WTC11 (cell line): ENCODE measurements at regions not wholly inside any gene's neighbourhood (a gene's known extent, or its start where the extent isn't known, plus 50 kb on each side); places are given as distances from the start of the nearest gene placed in this dataset.

Experiments used
- ATAC-seq: fragments of 200-7000 bp; cut with Tn5 transposase; 2 replicates; pipeline ENCODE4 v1.10.0; 2021; ENCODE audit warnings: mild to moderate bottlenecking, moderate library complexity
- CTCF ChIA-PET: fragments of 300-600 bp; sonication (Branson Sonifier 250); formaldehyde crosslinking; loops from one replicate; lab custom pipeline; 2021; ENCODE audit warnings: antibody characterized with exemption; lab: Charles Lee
- POLR2A ChIA-PET: fragments of 350-600 bp; sonication (Branson Sonifier 250); formaldehyde crosslinking; loops from one replicate; lab custom pipeline; 2021; ENCODE audit warnings: antibody characterized with exemption; lab: Charles Lee
- DNase-seq: peaks from one replicate; pipeline ENCODE4 v3.0.0; 2021; ENCODE audit warnings: low spot score
- H3K27ac Mint-ChIP-seq: 2 replicates; pipeline ENCODE4 v1.8.0; 2021; ENCODE audit warnings: mixed read lengths
- H3K27me3 Mint-ChIP-seq: 2 replicates; pipeline ENCODE4 v1.8.0; 2021; ENCODE audit warnings: low read depth, mild to moderate bottlenecking, moderate library complexity, mixed read lengths
- H3K36me3 Mint-ChIP-seq: 2 replicates; pipeline ENCODE4 v1.8.0; 2021; ENCODE audit warnings: mixed read lengths
- H3K4me1 Mint-ChIP-seq: 2 replicates; pipeline ENCODE4 v1.8.0; 2022; ENCODE audit warnings: mixed read lengths
- H3K4me3 Mint-ChIP-seq: 2 replicates; pipeline ENCODE4 v1.8.0; 2021; ENCODE audit warnings: mild to moderate bottlenecking, moderate library complexity, mixed read lengths
- H3K9me3 Mint-ChIP-seq: 2 replicates; pipeline ENCODE4 v1.8.0; 2021; ENCODE audit warnings: mixed read lengths
- AFF4 ChIP-seq: sonication (generic); formaldehyde crosslinking; IDR thresholded peaks from 2 replicates; pipeline ENCODE4 v1.8.1; 2023; ENCODE audit warnings: mild to moderate bottlenecking, missing genetic modification reagents, borderline replicate concordance
- ATF3 ChIP-seq: sonication (generic); formaldehyde crosslinking; conservative IDR thresholded peaks from 2 replicates; pipeline ENCODE4 v1.8.1; 2022; ENCODE audit warnings: mild to moderate bottlenecking, missing genetic modification reagents
- E2F4 ChIP-seq: sonication (generic); formaldehyde crosslinking; IDR thresholded peaks from 2 replicates; pipeline ENCODE4 v1.8.1; 2022; ENCODE audit warnings: low read depth, mild to moderate bottlenecking, moderate library complexity, missing genetic modification reagents, borderline replicate concordance
- FOXK1 ChIP-seq: sonication (generic); formaldehyde crosslinking; IDR thresholded peaks from 2 replicates; pipeline ENCODE4 v1.8.0; 2022; ENCODE audit warnings: mild to moderate bottlenecking, moderate library complexity, missing genetic modification reagents
- MYBL2 ChIP-seq: sonication (generic); formaldehyde crosslinking; IDR thresholded peaks from 2 replicates; pipeline ENCODE4 v1.8.1; 2023; ENCODE audit warnings: mild to moderate bottlenecking, moderate library complexity, missing genetic modification reagents
- NFATC4 ChIP-seq: fragments of 250-450 bp; sonication (Bioruptor Pico); IDR thresholded peaks from 2 replicates; pipeline ENCODE4 v1.9.0; 2021; ENCODE audit warnings: mild to moderate bottlenecking
- NFE2L1 ChIP-seq: sonication (generic); formaldehyde crosslinking; IDR thresholded peaks from 2 replicates; pipeline ENCODE4 v1.8.1; 2023; ENCODE audit warnings: missing genetic modification reagents
- NR1H2 ChIP-seq: sonication (generic); formaldehyde crosslinking; IDR thresholded peaks from 2 replicates; pipeline ENCODE4 v1.9.0; 2021; ENCODE audit warnings: mild to moderate bottlenecking, moderate library complexity, missing genetic modification reagents
- NR2C2 ChIP-seq: sonication (generic); formaldehyde crosslinking; IDR thresholded peaks from 2 replicates; pipeline ENCODE4 v1.8.0; 2022; ENCODE audit warnings: mild to moderate bottlenecking, missing genetic modification reagents
- OVOL2 ChIP-seq: fragments of 250-450 bp; sonication (Bioruptor Pico); IDR thresholded peaks from 2 replicates; pipeline ENCODE4 v1.9.0; 2021; ENCODE audit warnings: mild to moderate bottlenecking, borderline replicate concordance
- PREB ChIP-seq: sonication (generic); formaldehyde crosslinking; IDR thresholded peaks from 2 replicates; pipeline ENCODE4 v1.8.1; 2022; ENCODE audit warnings: mild to moderate bottlenecking, missing genetic modification reagents, moderate library complexity, borderline replicate concordance
- TP53 ChIP-seq: sonication (generic); formaldehyde crosslinking; IDR thresholded peaks from 2 replicates; pipeline ENCODE4 v1.8.1; 2023; ENCODE audit warnings: mild to moderate bottlenecking, missing genetic modification reagents
- USF1 ChIP-seq: sonication (generic); formaldehyde crosslinking; IDR thresholded peaks from 2 replicates; pipeline ENCODE4 v1.8.0; 2022; ENCODE audit warnings: mild to moderate bottlenecking, missing genetic modification reagents
- ZMAT4 ChIP-seq: fragments of 250-450 bp; sonication (Bioruptor Pico); IDR thresholded peaks from 2 replicates; pipeline ENCODE4 v1.9.0; 2021; ENCODE audit warnings: mild to moderate bottlenecking
- ZNF138 ChIP-seq: sonication (generic); formaldehyde crosslinking; conservative IDR thresholded peaks from 2 replicates; pipeline ENCODE4 v1.8.1; 2022; ENCODE audit warnings: mild to moderate bottlenecking, moderate library complexity, missing genetic modification reagents
- ZNF281 ChIP-seq: sonication (generic); formaldehyde crosslinking; IDR thresholded peaks from 2 replicates; pipeline ENCODE4 v1.8.0; 2023; ENCODE audit warnings: mild to moderate bottlenecking, missing genetic modification reagents

- CTCF ChIA-PET, result no interaction called here
- H3K36me3 Mint-ChIP-seq, result no peaks in the 10 kb centered on the region; the same call in 1 of the 2 replicates
- no peak overlapping the region for H3K27ac Mint-ChIP-seq
- no peak overlapping the region for H3K4me3 Mint-ChIP-seq
- POLR2A ChIA-PET, result no interaction called here
- DNase-seq (no peak), ATAC-seq (no peak)
- peaks cover 7% of the 10 kb centered on the region for H3K9me3 Mint-ChIP-seq
- H3K27me3 Mint-ChIP-seq, result no peaks in the 10 kb centered on the region
- peaks cover 9% of the 10 kb centered on the region for H3K4me1 Mint-ChIP-seq
- TF ChIP-seq TP53 (no peak), E2F4 (CRISPR knock-in tag) (no peak), MYBL2 (CRISPR knock-in tag) (no peak), USF1 (CRISPR knock-in tag) (no peak), PREB (CRISPR knock-in tag) (no peak), NFE2L1 (no peak), AFF4 (CRISPR knock-in tag) (no peak), ZMAT4 (no peak), OVOL2 (CRISPR knock-in tag) (no peak), NFATC4 (CRISPR knock-in tag) (no peak), NR2C2 (CRISPR knock-in tag) (no peak), ZNF138 (CRISPR knock-in tag) (no peak), FOXK1 (CRISPR knock-in tag) (no peak)
- TF ChIP-seq, all 79 proteins: peak for 0
These were observed 898.6 kb downstream of the TLE1 start for GRCh38 chr9:80790764-80791163.

GRCh38 chr9:80789831-80790230, 899.5 kb downstream of the TLE1 start:
- no peak overlapping the region for H3K27ac Mint-ChIP-seq
- DNase-seq, result no peak
- TF ChIP-seq NR1H2 (CRISPR knock-in tag) (no peak), ZNF281 (CRISPR knock-in tag) (no peak), NFATC4 (CRISPR knock-in tag) (no peak), AFF4 (CRISPR knock-in tag) (no peak), OVOL2 (CRISPR knock-in tag) (no peak), ATF3 (CRISPR knock-in tag) (no peak), FOXK1 (CRISPR knock-in tag) (no peak)

More at GRCh38 chr9:80789831-80790230, 899.5 kb downstream of the TLE1 start:
- H3K4me3 Mint-ChIP-seq, result no peak overlapping the region
- no peaks in the 10 kb centered on the region; the same call in 1 of the 2 replicates for H3K36me3 Mint-ChIP-seq
- H3K27me3 Mint-ChIP-seq, result no peaks in the 10 kb centered on the region
- ATAC-seq, result no peak
- CTCF ChIA-PET, result no interaction called here
- H3K4me1 Mint-ChIP-seq, result peaks cover 9% of the 10 kb centered on the region
- POLR2A ChIA-PET, result no interaction called here
- peaks cover 7% of the 10 kb centered on the region for H3K9me3 Mint-ChIP-seq
